ENCODE measurements at regions not wholly inside any gene's neighbourhood (a gene's known extent, or its start where the extent isn't known, plus 50 kb on each side); places are given as distances from the start of the nearest gene placed in this dataset.

- no peak for TF ChIP-seq CTCF (IDR thresholded peaks at IDR 0.05)
- no peak for TF ChIP-seq POLR2A (IDR thresholded peaks at IDR 0.05)
Observed at GRCh38 chr18:11480692-11481091, 128.7 kb upstream of the SLC35G4 start.

Measured in Peyer's patch (tissue), 4 donors.